ENCODE measurements at regions not wholly inside any gene's neighbourhood (a gene's known extent, or its start where the extent isn't known, plus 50 kb on each side); places are given as distances from the start of the nearest gene placed in this dataset.

DNA sequence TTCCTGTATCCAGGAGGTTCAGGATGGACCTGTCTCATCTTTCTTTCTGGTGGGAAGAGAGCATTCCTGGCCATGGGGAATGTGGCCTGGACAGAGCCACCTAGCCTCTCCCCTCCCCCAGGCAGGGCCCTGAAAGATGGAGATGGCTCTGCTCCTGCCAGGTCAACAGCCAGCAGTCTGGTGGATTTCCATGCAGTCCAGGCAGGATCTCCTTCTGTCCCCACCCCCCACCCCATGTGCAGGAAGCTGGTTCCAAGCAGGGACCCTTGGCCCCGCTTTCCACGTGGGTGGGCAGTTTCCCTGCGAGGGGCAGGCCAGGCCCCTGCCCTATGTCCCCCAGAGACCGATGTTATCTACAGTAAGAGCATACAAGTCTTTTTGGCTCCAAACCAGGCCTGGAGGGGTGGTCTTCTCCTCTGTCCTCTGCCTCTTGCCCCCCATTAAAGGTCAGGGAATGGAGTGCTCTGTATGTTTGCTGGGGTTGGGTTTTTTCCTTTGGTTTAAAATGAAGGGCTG is 240.5 kb downstream of the SEC14L1 start:
- no peak for DNase-seq

- no peak for DNase-seq
These were observed 241.0 kb downstream of the SEC14L1 start for GRCh38 chr17:77381731-77382130.

GRCh38 chr17:77382356-77382911 is 241.7 kb downstream of the SEC14L1 start:
- no peak for DNase-seq

DNA sequence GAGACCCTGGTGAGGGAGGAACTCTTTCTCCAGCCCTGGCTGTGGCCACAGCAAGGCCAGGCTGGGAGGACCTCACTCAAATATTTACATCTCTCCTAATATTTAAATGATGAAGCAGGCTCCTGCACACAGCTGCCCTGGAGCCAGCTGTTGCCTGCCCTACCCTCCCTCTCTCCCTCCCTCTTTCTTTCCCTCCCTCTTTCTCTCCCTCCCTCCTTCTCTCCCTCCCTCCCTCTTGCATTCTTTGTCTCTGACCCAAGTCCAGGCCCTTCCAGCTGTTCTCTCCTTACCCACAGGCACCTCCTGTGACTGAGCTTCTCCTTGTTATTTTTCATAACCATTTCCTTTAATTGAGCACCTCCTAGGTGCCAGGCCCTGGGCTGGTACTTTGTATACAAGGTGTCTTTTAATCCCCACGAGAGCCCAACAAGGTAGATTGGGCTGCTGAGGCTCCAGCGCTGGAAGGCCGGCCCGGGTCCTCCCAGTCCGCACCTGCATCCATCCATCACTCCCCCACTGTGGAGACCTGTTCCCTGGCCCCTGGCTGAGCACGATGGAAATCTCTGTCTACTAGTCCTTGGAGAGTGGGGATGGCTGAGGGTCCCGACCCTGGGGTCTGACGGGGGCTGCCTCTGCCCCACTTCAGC is 242.3 kb downstream of the SEC14L1 start:
- DNase-seq, result no peak

DNA sequence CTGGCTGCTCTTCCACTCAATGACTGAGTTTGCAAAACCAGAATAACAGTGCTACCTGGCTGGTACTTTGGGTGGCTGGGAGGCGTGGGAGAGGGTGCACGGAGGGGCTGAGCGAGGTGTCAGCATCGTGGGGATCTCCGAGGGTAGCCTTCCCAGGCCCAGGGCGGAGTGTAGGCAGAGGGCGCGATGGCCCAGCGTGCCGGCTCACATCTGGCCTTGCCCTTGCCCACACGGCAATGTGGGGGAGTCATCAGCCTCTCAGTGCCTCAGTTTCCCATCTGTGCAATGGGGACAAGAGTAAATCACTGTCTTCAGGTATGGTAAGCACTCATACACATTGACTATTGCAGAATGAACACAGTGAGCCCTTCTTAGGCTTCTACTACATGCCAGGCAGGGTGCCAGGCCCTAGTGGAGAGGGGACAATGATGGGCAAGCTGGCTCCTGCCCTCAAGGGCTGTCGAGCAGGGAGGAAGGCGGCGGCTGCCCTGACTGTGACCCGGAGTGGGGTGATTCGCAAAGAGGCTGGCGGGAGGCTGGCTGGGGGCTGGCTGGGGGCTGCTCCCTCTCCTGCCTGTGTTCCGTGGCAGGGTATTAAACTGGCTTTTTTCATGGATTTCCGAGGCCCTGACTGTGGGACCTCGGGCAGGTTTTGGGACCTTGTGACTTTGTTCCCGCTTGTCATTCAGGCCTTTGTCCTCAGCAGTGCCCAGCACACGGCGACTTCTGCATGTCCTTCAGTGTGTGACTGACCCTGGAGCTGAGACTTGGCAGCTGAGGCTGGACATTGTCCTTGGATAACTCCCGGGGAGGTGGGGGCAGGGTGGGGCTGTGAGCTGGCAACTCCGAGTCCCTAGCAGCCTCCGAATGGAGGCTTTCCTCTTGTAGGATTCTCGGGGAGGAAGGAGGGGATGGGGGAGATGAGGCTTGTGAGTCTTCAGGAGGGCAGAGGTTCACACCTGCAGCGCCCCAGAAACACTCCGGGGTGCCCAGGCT is 243.1 kb downstream of the SEC14L1 start:
- DNase-seq, result no peak

- no peak for DNase-seq
These were observed 245.2 kb downstream of the SEC14L1 start for GRCh38 chr17:77385750-77386501.

DNA sequence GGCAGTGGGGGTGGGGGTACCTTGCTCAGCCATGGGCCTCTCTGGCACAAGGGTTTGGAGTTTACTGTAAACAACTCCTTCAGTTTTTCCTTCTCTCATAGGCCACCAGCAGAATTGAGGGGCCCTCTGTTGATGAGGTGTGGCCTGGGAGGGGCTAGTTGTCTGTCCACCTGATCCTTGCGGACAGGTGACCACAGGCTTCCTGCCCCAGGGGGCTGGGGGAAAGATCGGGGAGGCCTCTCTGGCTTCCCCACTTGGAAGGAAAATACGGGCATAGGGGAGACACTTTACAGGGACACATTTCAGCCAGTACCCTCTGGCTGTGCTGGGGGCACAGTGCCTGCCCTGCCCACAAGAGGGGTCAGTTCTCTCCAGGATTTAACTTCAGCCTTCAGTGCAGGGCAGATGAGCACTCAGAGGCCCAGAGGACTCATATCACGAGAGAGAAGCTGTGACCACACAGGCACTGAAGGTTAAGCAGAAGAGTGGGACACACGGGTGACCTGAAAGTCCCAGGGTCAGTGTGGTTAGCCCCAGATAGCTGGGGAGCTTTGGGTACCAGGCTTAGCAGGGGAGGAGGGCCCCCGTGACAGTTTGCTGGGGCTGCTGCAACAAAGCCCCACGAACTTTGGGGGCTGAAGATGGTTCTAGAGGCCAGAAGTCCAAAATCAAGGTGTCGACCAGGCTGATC is 245.9 kb downstream of the SEC14L1 start:
- DNase-seq, result no peak

DNA sequence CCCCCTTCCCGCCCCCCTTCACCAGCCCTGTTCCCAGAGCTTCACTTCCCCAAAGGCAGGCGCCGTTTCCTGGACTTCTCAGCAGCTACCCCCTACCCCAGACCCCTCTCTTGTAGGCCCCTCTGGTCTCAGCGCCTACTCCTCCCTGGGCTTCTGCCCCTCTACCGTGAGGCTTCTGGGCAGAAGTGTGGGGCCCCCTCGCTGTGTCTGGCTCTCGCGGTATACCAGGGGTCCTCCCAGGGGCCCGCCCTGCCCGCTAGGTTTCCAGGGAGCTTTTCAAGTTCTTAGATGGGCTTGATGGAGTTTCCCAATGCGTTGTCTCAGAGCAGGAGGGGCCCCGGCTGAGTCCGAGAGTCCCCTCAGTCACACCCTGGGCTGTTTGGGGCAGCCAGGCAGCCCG is 247.1 kb downstream of the SEC14L1 start:
- DNase-seq, result no peak

GRCh38 chr17:77388384-77389306 is 247.9 kb downstream of the SEC14L1 start:
- DNase-seq, result no peak

GRCh38 chr17:77390870-77391269 is 250.1 kb downstream of the SEC14L1 start:
- DNase-seq, result no peak

DNA sequence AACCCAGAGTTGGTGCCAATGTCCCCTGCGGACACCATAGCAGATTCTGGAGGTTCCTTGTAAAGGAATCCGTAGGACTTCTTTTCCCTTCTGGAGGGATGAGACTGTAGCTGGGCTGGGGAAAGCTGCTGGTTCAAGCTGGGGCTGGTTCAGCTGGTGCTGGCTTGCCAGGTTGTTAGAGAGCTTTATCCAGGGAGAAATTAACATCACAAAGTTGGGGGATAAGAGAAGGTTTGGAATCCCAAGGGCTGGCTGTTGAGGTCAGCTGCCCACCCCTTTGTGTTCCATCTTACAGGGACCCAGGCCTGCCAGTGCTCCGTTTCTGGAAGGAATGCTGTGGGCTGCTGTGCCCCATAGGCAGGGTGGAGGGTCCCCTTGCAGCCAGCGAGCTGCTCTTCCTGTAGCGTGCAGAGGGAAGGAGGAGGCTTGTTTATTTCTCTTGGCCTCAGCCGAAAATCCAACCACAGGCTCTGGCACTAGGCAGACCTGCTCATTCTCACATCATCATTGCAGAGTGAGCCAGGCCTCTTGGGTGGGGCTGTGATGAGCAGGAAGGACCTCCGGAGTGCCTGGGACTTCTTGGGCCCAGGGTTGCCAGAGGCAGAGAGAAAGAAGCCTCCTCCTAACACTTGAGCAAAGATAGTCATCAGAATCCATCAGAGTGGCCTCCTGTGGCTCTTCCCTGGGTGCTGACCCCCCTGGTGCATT is 251.1 kb downstream of the SEC14L1 start:
- peak; percentile 91 for DNase-seq

- DNase-seq, result no peak
These were observed 251.9 kb downstream of the SEC14L1 start for GRCh38 chr17:77392376-77393273.

- DNase-seq, result no peak
These were observed 252.5 kb downstream of the SEC14L1 start for GRCh38 chr17:77393274-77393600.

GRCh38 chr17:77393867-77394539 is 253.2 kb downstream of the SEC14L1 start:
- DNase-seq, result no peak

GRCh38 chr17:77394540-77395295 is 253.9 kb downstream of the SEC14L1 start:
- no peak for DNase-seq

- no peak for DNase-seq
These were observed 254.8 kb downstream of the SEC14L1 start for GRCh38 chr17:77395501-77396048.

GRCh38 chr17:77396610-77397009 is 255.8 kb downstream of the SEC14L1 start:
- DNase-seq, result no peak

DNA sequence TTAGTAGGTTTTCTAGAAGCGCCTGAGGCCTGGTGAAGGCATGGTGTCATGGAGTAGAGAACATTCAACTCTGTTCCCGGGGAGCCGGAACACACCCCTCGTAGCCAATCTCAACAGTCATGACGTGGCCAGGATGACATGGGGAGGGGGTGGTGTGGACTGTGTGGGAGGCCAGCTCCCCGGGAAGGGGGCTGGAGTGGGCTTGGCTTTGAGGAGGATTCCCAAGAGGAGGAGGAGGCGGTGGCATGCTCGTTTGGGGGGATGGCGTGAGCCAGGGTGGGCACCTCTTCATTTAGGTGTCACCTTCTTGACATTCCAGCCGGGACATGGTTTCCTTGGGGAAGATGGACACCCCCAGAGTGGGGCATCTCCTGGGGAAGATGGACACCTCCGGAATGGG is 257.5 kb downstream of the SEC14L1 start:
- no peak for DNase-seq
